Peyer's patch (tissue), 4 donors: ENCODE measurements at regions not wholly inside any gene's neighbourhood (a gene's known extent, or its start where the extent isn't known, plus 50 kb on each side); places are given as distances from the start of the nearest gene placed in this dataset.

ENCODE experiments used
- CTCF ChIP-seq, 6 experiments: fragments of 450-650 bp in 4 of 6; fragments of 200-600 bp in 2 of 6; sonication (generic) in 1 of 6; IDR thresholded peaks; one replicate each; pipeline ENCODE4 v1.5.1; 2017 to 2019; ENCODE audit warnings: antibody characterized with exemption in 6 of 6, mild to moderate bottlenecking in 3 of 6, moderate library complexity in 1 of 6
- POLR2A ChIP-seq, 2 donors: fragments of 450-650 bp; IDR thresholded peaks; one replicate each; pipeline ENCODE4 v1.5.1; 2017; ENCODE audit warnings: antibody characterized with exemption in 2 of 2, mild to moderate bottlenecking in 2 of 2, moderate library complexity in 2 of 2

GRCh38 chr1:76802094-76802493, 65.2 kb upstream of the ST6GALNAC5 start:
- TF ChIP-seq CTCF (IDR thresholded peaks at IDR 0.05) (no peak), POLR2A (IDR thresholded peaks at IDR 0.05) (no peak)
